GM23248 (cell line): ENCODE measurements at regions not wholly inside any gene's neighbourhood (a gene's known extent, or its start where the extent isn't known, plus 50 kb on each side); places are given as distances from the start of the nearest gene placed in this dataset.
"Not testable (repeated sequence)": the region's sequence is repeated elsewhere in the genome, so short reads cannot be mapped to it uniquely, and the experiment has no call there.

ENCODE experiments used
- DNase-seq: peaks from one replicate; pipeline ENCODE4 v3.0.0-alpha.2; 2015
- H2AFZ ChIP-seq: fragments of 200-600 bp; sonication (generic); 2 replicates; pipeline ENCODE4 v1.6.1; 2016; ENCODE audit warnings: antibody characterized with exemption
- H3F3A ChIP-seq: fragments of 200-600 bp; sonication (generic); 2 replicates; pipeline ENCODE4 v1.6.1; 2016; ENCODE audit warnings: mild to moderate bottlenecking, antibody characterized with exemption, mixed run types; ENCODE audit not compliant: insufficient read depth
- H3K27ac ChIP-seq: fragments of 200-600 bp; sonication (generic); 2 replicates; pipeline ENCODE4 v1.5.1; 2016; ENCODE audit warnings: mild to moderate bottlenecking
- H3K27me3 ChIP-seq: fragments of 200-600 bp; sonication (generic); replicated peaks from 2 replicates; pipeline ENCODE4 v1.6.1; 2016; ENCODE audit warnings: mild to moderate bottlenecking; ENCODE audit not compliant: insufficient read depth
- H3K36me3 ChIP-seq: fragments of 200-600 bp; sonication (generic); 2 replicates; pipeline ENCODE4 v1.6.1; 2016; ENCODE audit warnings: low read depth, mild to moderate bottlenecking
- H3K4me1 ChIP-seq: fragments of 200-600 bp; sonication (generic); 2 replicates; pipeline ENCODE4 v1.6.1; 2016; ENCODE audit warnings: mild to moderate bottlenecking; ENCODE audit not compliant: insufficient read depth
- H3K4me2 ChIP-seq: fragments of 200-600 bp; sonication (generic); one replicate; pipeline ENCODE4 v1.6.1; 2016; ENCODE audit warnings: mild to moderate bottlenecking; ENCODE audit not compliant: unreplicated experiment
- H3K4me3 ChIP-seq: fragments of 200-600 bp; sonication (generic); 2 replicates; pipeline ENCODE4 v1.5.1; 2016; ENCODE audit warnings: mild to moderate bottlenecking
- H3K79me2 ChIP-seq: fragments of 200-600 bp; sonication (generic); 2 replicates; pipeline ENCODE4 v1.6.1; 2016; ENCODE audit warnings: mild to moderate bottlenecking; ENCODE audit not compliant: insufficient read depth
- H3K9ac ChIP-seq: fragments of 200-600 bp; sonication (generic); 2 replicates; pipeline ENCODE4 v1.6.1; 2016; ENCODE audit warnings: mild to moderate bottlenecking
- H3K9me2 ChIP-seq: fragments of 200-600 bp; sonication (generic); 2 replicates; pipeline ENCODE4 v1.6.1; 2016; ENCODE audit warnings: mixed run types, mild to moderate bottlenecking, moderate library complexity; ENCODE audit not compliant: insufficient read depth
- H3K9me3 ChIP-seq: fragments of 200-600 bp; sonication (generic); one replicate; pipeline ENCODE4 v1.6.1; 2017; ENCODE audit warnings: low read depth
- H4K20me1 ChIP-seq: fragments of 200-600 bp; sonication (generic); 2 replicates; pipeline ENCODE4 v1.6.0; 2016; ENCODE audit not compliant: insufficient read depth
- EZH2 ChIP-seq: fragments of 200-600 bp; sonication (generic); IDR thresholded peaks from 2 replicates; pipeline ENCODE4 v1.6.1; 2018; ENCODE audit warnings: antibody characterized with exemption, mild to moderate bottlenecking; ENCODE audit not compliant: insufficient read depth, poor library complexity, severe bottlenecking
- EZH2phosphoT487 ChIP-seq: fragments of 200-600 bp; sonication (generic); IDR thresholded peaks from 2 replicates; pipeline ENCODE4 v1.6.1; 2018; ENCODE audit warnings: antibody characterized with exemption, moderate library complexity, mild to moderate bottlenecking, low read depth; ENCODE audit not compliant: insufficient read depth
- WGBS, 2 experiments: methylation state at CpG; one replicate each; pipeline ENCODE4 v1.1.6; 2015 to 2017; ENCODE audit warnings: low lambda C conversion rate in 2 of 2, low coverage in 1 of 2; ENCODE audit errors: missing lambda C conversion rate in 2 of 2; 5-methylcytosine and 5-hydroxymethylcytosine counted together
- in situ Hi-C: fragments of 300-500 bp; cut with MboI; formaldehyde crosslinking; loops from 2 replicates; pipeline ENCODE4 v1.15.0; 2020

DNA sequence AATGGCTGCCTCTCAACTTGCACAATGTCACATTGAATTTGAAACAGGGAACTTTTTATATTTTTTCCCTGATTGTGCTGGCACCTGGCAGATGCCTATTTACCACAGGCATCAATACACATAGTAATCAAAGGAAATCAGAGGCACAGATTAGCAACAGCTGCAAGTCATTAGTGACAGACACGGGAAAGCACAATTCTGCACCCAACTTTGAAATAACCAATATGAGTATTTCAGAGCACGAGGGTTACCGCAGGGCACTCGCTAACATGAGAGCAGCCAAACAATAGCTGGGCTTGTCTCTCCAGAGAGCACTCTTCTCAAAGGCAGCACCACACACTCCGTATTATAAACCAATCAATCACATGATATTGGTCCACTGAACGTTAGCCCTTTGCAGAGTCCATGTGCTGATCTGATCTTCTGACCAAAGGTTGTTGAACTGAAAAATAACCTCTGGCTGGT, 149.5 kb downstream of the RNF144B start:
- Histone ChIP-seq H3K27ac (no peak overlapping the region), H3K27me3 (0 out of 2 replicates have a peak, but pooled peaks cover 16% of the 10 kb centered on the region), H3K9ac (no peak overlapping the region), H3K4me2 (no peak overlapping the region), H3K9me2 (no peaks in the 10 kb centered on the region), H3K79me2 (no peaks in the 10 kb centered on the region), H3K36me3 (no peaks in the 10 kb centered on the region), H4K20me1 (no peaks in the 10 kb centered on the region), H3K9me3 (no peaks in the 10 kb centered on the region), H3F3A (no peaks in the 10 kb centered on the region), H2AFZ (no peak overlapping the region), H3K4me3 (no peak overlapping the region), H3K4me1 (no peaks in the 10 kb centered on the region)
- in situ Hi-C loops, result no loop called here
- DNase-seq, result no peak
- 3 to 7% methylated on average over 6 of the region's 6 CpGs for WGBS, 2 experiments
- no peak for TF ChIP-seq EZH2
- TF ChIP-seq EZH2phosphoT487, result no peak

DNA sequence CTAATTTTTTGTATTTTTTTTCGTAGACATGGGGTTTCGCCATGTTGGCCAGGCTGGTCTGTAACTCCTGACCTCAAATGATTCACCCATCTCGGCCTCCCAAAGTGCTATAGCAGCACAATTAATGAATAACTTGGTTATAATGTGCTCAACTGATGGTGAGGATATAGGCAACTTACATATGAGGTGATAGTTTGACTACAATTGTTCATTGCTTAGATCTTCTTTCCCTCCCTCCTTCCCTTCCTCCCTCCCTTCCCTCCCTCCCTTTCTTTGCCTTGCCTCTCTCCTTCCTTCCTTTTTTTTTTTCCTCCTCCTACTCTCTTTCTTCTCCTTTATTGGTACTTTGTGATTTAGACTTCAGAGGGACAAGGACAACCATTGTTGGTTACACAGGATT, 151.2 kb downstream of the RNF144B start:
- Histone ChIP-seq H3K9ac (no peak overlapping the region), H3F3A (no peaks in the 10 kb centered on the region), H3K79me2 (no peaks in the 10 kb centered on the region), H3K4me3 (no peak overlapping the region), H3K4me1 (no peaks in the 10 kb centered on the region), H3K27ac (no peak overlapping the region), H4K20me1 (no peaks in the 10 kb centered on the region), H3K9me2 (no peaks in the 10 kb centered on the region), H3K36me3 (no peaks in the 10 kb centered on the region), H2AFZ (no peak overlapping the region), H3K4me2 (no peak overlapping the region), H3K27me3 (0 out of 2 replicates have a peak, but pooled peaks cover 16% of the 10 kb centered on the region), H3K9me3 (no peaks in the 10 kb centered on the region)
- no peak for DNase-seq
- WGBS, 2 experiments, result 73 to 86% methylated on average over 3 of the region's 3 CpGs
- TF ChIP-seq EZH2 (no peak), EZH2phosphoT487 (no peak)
- in situ Hi-C loops, result no loop called here

DNA sequence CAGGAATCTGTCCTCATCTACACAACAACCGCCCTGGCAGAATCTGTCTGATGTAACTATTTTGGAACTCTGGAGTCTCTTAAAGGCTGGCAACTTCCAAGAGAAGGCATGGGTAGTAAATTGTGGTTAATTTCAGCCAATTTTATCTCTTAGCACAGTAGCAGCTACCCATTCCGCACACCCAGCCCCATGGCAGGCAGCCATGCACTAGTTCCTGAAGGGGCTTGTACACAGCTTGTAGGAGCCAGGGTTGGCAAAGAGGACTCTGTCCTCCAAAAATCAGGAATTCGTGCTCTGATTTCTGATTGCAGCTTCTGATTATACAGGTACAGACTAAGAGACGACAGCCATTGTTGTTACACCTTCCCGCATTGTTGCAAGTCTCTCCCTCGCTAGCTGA, 155.9 kb downstream of the RNF144B start:
- Histone ChIP-seq H3K36me3 (no peaks in the 10 kb centered on the region), H3K4me2 (no peak overlapping the region), H3K4me1 (no peaks in the 10 kb centered on the region), H3K27me3 (no peaks in the 10 kb centered on the region), H3K79me2 (no peaks in the 10 kb centered on the region), H4K20me1 (no peaks in the 10 kb centered on the region), H3K9me2 (no peaks in the 10 kb centered on the region), H3K27ac (no peak overlapping the region), H3K9me3 (no peaks in the 10 kb centered on the region), H2AFZ (no peak overlapping the region), H3K9ac (no peak overlapping the region), H3F3A (no peaks in the 10 kb centered on the region), H3K4me3 (no peak overlapping the region)
- DNase-seq, result no peak
- WGBS, 2 experiments, result 28 to 35% methylated on average over 6 of the region's 6 CpGs
- TF ChIP-seq EZH2phosphoT487 (no peak), EZH2 (no peak)
- in situ Hi-C loops, result no loop called here

DNA sequence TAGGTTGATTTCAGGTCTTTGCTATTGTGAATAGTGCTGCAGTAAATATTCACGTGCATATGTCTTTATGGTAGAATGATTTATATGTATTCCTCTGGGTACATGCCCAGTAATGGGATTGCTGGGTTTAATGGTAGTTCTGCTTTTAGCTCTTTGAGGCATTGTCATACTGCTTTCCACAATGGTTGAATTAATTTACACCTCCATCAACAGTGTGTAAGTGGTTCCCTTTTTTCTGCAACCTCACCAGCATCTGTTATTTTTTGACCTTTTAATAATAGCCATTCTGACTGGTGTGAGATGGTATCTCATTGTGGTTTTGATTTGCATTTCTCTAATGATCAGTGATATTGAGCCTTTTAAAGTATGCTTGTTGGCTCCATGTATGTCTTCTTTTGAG, 158.0 kb downstream of the RNF144B start:
- H3K27ac ChIP-seq, H3F3A ChIP-seq, H3K79me2 ChIP-seq, H3K4me2 ChIP-seq, H4K20me1 ChIP-seq, H3K4me1 ChIP-seq, H3K9me2 ChIP-seq, H2AFZ ChIP-seq, H3K36me3 ChIP-seq, H3K27me3 ChIP-seq, H3K9me3 ChIP-seq, DNase-seq, H3K4me3 ChIP-seq, H3K9ac ChIP-seq, in situ Hi-C loops: not testable (repeated sequence)
- 79 to 89% methylated on average over 1 of the region's 1 CpG for WGBS, 2 experiments

DNA sequence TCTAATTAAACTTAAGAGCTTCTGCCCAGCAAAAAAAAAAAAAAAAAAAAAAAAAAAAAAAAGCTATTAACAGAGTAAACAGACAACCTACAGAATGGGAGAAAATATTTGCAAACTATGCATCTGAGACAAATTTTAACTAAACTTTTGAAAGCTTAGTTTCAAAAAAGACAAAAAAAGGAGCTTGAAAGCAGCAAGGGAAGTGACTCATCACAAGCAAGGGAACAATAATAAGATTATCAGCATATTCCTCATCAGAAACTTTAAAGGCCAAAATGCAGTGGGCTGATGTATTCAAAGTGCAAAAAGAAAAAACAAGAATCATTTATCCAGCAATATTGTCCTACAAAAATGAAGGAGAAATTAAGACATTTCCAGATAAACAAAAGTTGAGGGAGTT, 158.6 kb downstream of the RNF144B start:
- Histone ChIP-seq H3K9me2 (no peaks in the 10 kb centered on the region), H4K20me1 (no peaks in the 10 kb centered on the region), H3F3A (peaks cover 1% of the 10 kb centered on the region; the same call in 1 of the 2 replicates), H3K79me2 (no peaks in the 10 kb centered on the region), H2AFZ (no peak overlapping the region), H3K27me3 (no peaks in the 10 kb centered on the region), H3K9me3 (no peaks in the 10 kb centered on the region), H3K36me3 (no peaks in the 10 kb centered on the region), H3K9ac (no peak overlapping the region), H3K27ac (no peak overlapping the region), H3K4me2 (no peak overlapping the region), H3K4me1 (no peaks in the 10 kb centered on the region), H3K4me3 (no peak overlapping the region)
- TF ChIP-seq EZH2phosphoT487, result no peak
- no peak for TF ChIP-seq EZH2
- in situ Hi-C loops, result no loop called here
- peak; percentile 40 for DNase-seq
